SHP77 (cell line): ENCODE measurements at regions not wholly inside any gene's neighbourhood (a gene's known extent, or its start where the extent isn't known, plus 50 kb on each side); places are given as distances from the start of the nearest gene placed in this dataset.
A peak's percentile ranks its signal among the peaks of the same experiment; 100 is the strongest.
"Not testable (repeated sequence)": the region's sequence is repeated elsewhere in the genome, so short reads cannot be mapped to it uniquely, and the experiment has no call there.

Experiments
- DNase-seq, 2 experiments: peaks; one replicate each; lab custom pipeline; 2025; lab: John Stamatoyannopoulos, UW

DNA sequence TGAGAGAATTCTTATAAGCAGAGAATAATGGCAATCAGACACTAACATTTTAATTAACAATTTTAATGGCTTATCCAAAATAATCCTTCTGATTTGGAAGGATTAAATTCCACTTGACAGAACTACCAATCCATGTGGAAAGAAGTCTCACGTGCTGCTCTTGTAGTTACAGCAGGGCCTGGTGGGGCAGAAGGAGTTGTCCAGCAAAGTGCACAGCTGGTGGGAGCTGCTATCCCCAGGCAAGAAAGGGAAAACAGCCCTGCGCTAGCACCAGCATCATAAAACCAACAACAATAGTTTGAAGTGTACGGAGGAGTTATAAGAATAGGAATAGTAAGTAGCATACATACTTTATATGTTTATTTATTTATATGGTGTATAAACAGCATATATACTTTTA lies 127.4 kb upstream of the TRIM2 start:
- DNase-seq: no peak

DNA sequence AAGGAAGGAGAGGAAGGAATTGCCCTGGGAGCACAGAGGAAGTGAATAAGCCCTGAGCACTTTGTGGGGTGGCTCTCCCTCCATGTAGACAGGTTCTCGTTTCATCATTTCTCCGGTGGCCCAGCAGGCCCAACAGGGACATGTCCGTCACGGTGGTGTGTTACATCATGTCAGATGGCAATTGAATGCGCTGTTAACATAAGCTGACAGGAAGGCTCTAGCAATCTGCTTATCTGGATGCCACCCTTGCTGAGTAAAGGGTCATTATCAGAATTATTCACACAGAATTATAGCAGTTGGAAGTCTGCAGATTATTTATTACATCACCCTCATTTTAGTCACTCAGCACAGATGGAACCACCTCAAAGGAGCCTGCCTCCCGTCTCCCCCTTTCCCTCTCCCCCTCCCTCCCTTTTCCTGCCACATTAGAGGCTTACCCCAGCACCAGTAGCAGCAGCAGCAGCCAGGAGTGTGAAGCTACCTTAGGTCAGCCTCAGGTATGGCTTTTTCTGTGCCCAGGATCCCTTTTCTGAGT lies 124.3 kb upstream of the TRIM2 start:
- DNase-seq: no peak

DNA sequence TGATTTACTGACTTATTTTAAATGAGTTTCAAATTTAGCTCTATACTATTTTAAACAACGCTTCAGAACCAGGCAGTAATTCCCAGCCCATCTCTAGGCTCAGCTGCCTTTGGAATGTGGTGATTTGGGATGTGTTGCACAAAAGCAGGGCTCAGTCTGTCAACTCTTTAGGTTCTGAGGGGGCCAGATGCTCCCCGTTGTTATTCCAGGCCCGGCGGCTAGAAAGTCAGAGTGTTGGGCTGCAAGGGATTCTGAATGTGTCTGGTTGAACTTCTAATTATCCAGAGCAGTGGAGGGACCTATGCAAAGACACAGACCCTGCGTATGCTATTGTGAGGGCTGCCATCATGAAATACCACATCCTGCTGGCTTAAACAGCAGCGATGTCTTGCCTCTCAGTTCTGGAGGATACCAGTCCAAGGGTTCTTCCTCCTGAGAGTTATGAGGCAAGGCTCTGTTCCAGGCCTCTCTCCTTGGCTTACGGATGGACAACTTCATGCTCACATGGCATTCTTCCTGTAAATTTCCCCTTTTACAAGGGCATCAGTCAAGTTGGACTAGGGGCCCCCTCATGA lies 123.2 kb upstream of the TRIM2 start:
- no peak for DNase-seq

DNA sequence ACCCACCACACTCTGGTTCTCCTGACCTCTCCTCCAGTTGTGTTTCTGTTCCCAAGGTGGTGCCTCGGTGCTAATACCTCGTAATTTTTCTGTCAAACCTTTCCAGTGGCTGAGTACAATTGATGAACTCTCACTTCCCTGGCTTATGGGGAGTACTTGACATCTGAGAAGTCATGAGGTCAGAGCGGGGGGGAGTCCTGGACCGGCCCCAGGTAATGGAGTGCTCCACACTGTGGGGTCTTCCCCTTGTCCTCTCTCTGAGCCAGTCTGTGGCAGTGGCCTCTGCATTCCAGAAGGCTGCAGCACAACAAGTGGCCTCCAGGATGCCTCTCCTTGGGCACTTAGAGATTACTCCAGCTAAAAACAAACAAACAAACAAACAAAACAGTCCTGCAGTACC lies 122.5 kb upstream of the TRIM2 start:
- DNase-seq: no peak

DNA sequence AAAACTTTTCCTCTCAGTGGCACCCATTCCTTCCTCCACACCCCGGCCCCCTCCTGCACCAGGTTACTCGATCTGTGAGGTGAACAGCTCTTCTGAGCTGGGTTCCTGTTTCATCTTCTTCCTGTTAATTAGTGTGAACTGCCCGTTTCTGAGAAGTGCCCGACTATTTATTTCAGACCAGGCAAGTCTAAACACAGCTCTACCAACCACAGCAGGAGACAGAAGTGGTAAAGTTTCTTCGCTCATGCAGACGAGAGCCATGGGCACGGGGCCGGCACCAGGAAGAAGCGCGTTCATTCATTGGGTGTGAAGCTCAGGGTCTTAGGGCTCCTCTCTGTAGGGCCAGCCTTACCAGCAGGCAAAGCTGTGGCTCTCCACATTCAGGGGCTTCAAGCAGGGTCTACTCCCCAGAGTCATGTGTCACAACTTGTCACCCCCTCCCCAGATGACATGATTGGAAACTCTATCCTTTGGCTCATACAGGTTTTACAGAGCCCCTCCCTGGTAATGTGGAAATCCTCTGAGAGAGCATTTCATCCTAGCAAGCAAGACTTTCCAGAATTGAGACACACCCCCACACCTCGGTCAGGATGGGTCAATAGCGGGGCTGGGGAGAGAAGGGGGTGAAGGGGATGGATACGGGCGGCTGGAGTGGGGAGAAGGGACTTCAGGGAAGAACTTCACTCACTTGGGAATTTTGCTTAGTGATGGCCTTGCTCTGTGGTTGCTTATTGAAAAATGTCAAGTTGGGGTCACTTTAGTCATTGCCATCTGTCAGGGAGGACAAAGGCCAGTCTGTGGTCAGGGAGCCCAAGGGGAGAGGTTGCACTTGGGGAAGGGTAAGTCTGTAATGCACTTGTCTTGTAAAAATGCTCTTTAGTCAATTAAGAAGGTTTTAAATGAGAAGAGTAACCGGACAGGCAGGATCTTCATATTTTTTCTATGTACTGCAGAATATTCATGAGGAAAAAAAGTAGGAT lies 121.6 kb upstream of the TRIM2 start:
- no peak for DNase-seq

DNA sequence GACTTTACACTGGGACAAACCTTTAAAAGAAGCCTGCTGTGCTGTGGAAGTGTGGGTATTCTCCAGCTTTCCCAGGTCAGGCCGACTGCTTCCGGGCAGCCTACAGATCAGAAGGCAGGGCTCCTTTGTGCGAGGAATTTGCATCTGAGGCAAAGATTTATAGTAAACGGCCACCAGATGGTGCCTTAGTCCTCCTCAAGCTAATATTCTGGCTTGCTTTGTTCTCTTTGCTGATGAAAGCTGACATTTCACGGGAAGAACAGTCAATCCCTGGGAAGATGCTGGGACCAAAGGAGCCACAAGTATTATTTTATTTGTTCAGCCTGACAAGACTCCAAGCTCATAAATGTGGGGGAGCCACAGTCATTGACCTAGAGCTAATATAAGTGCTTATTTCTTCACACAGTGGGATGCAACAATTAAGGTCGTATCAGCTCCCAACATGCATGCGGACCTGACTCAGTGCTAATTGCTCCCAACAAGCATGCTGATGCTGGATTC lies 120.7 kb upstream of the TRIM2 start:
- peak; percentile 51 to 54 for DNase-seq

DNA sequence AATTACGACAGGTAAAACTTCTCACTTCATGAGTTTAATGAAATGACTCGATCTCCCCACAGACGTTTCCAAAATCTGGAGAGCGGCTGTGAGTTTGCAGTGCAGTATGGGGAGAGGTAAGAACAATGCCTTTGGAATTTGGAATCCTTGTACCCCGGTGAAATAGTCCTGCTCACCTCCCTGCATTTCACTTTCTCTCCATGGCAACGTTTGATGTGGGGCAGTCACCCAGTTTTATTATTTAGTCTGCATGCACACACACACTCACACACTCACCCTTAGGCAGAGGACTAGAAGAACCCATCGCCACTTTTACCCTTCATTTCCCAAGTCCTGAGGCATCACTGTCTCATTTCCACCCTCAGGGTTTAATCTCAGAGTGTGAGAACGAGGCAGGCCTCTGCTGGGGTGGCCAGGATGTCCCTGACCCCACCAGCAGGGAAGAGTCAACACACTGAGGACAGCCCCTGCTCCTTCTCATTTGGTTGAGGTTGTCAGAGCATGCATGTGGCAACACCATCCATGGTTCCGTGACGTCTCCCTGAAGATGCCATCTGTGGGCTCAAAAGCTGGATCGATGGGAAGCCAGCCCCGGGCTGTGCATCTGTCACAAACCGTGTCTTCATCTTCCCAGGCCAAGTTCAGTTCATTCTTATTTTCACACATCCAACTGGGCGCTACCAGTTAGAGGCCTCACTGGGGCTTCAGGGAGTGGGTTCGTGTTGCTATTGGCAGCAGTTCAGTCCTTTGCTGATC lies 119.8 kb upstream of the TRIM2 start:
- no peak for DNase-seq

DNA sequence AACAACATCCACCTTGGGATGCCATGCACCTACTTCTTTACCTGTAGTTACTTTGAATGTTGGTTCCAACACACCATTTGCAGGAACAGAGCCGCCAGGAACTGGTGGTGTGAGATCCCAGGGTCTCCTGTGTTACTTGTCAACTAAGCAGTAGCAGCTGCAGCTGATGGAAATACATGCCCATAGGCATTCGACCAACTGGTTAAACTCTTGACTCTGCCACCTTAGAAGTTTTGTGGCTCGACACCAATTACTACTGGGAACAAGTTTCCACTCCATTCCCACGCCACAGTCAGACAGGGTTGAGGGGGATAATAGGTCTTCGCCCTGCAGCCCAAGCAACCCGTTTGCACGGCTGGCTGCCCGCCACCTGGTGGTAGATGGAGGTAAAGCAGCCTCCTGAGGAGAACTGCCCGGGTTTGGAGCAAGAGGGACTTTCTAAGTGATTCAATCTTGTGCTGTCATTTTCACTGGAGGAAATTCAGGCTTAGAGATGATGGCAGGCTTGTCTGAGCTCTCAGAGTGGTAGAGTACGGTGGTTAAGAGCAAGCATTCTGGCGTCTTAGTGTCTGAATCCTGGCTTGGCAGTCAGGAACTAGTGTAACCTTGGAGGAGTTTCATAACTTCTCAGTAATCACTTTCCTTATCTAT lies 119.1 kb upstream of the TRIM2 start:
- no peak for DNase-seq

DNA sequence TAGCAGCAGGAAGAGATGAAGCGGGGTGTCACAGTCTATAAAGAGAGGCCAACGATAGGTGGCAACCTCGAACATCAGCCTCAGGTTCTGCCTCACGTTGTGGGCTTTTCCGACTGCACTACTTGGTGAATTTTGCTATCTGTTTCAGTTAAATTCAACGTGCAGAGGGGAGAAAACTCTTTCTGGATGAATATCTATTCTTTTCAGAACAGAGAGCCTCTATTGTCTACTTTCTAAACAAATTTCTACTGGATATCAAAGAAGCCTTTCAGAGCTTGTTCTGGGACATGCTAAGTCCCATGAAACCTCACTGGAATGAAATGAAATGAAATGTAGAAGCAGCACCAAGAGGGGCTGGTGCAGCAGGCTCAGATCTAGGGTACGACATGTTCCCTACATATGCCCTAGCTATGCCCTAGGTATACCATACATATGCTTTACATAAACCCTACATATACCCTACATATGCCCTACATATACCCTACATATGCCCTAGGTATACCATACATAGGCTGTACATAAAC lies 116.5 kb upstream of the TRIM2 start:
- no peak for DNase-seq

DNA sequence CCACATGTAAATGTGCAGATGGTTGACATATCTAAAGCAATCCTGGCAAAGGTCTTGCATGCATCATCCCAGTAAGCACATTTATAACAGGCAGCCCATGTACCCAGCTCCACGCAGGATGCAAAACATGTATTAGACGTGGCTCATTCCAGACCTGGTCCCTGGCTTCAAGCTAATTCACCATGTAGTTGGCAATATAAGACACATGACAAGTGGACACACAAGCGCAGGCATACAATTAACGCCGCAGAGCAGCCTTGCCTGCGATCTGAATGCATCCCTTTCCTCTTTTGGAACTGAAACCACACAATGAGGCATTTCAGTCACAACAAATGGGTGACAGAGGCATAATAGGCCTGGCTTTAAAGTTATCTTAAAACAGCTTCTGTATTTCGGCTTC lies 114.5 kb upstream of the TRIM2 start:
- no peak for DNase-seq

DNA sequence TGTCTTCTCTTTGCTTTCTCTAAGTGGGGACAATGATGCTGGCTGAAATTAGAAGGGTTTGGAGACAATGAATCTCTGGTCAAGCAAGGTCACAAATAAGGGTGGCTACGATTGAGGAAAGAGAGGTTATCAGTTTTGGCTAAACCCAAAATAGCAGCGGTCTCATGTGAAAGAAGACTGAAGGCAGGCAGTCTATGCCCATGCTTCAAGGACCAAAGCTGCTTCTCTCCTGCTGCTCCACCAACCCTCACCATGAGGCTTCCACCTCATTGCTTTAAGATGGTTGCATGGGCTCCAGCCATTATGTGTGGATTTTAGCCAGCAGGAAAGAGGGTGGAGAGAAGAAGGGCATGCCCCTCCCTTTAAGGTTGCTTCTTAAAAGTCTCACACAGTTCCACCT lies 114.1 kb upstream of the TRIM2 start:
- no peak for DNase-seq

DNA sequence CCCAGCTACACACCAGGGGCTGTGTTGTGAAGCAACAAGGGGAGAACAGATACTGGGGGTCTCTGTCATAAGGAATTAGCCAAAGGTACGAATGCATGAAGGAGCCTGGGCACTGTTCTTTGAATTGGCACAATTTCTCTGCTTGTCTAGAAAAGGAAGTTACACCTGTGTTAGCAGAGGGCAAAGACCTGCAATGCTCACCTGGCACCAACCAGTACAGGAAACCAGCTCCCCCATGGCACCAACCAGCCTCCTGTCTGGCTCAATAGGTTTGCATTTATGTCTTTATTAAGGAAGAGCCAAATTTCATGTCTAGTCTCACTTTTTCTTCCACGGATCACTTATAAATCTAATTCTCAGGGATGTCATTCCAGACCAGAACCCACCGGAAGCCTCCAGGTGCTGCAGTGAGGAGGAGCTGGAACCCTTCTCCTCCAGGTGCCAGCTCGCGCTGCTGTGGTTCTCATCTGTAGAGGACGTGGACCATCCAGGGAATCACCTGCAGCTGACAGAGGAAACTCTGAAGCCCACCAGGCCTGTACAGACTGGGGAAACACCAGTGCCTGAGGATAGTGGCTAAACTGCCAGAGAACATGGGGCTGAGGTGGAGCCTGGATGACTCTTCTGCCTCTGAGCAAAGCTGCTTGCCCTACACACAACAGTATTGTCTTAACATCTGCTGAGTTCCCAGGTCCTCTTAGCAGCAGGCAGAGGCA lies 113.4 kb upstream of the TRIM2 start:
- DNase-seq: no peak

DNA sequence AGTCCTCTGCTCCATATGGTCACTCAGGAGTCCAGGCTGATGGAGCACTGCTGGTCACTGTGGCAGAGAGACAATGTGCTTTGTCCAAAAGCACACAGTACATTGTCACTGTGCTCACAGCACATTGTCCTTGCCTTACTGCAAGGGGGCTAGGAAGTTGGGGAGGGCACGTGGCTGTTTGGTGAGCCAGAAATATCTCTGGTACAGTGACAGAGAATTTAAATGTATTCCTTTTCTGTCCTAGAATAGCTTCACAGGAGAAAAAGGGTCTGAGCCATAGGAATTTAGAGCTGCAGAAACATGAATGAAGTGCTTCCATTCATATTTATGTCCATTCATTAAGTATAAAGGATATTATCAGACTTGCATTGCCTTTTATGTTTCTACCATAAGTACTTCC lies 110.8 kb upstream of the TRIM2 start:
- no peak for DNase-seq

DNA sequence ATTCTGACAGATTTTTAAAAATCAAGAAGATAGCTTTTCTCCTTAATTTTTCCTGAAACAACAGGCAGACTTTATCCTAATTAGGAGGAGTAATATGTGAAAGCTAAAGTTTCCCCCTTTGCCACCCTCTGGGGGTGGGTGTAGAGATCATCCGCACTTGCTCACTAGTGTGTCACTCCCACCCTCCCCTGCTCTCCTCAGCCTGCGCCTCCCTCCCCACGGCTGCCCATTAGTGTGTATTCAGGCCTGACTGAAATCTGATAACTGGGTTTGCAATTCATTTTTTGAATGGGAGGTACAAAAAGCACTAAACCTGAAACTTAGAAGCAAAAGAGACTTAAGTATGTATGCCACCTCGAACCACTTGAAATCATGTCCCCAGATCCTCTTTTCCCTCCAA lies 110.4 kb upstream of the TRIM2 start:
- DNase-seq: no peak

DNA sequence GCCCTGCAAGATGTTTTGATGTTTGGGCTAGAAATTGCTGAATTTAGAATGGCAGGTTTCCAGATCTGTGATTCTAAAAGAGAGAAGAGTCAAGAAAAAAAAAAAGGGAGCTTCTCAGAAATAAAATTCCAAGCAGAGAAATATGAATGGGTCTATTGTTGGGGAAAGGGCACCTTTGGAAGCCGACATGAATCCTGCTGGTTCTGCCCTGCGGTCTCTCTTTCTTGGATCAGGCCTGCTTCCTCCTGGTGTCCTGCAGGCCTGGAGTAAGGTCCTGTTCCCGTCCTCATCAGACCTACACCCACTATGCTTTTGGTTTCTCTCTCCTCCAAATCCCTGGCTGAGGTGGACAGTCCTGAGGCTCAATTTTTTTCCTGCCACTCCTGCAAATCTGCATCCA lies 109.8 kb upstream of the TRIM2 start:
- DNase-seq: no peak

DNA sequence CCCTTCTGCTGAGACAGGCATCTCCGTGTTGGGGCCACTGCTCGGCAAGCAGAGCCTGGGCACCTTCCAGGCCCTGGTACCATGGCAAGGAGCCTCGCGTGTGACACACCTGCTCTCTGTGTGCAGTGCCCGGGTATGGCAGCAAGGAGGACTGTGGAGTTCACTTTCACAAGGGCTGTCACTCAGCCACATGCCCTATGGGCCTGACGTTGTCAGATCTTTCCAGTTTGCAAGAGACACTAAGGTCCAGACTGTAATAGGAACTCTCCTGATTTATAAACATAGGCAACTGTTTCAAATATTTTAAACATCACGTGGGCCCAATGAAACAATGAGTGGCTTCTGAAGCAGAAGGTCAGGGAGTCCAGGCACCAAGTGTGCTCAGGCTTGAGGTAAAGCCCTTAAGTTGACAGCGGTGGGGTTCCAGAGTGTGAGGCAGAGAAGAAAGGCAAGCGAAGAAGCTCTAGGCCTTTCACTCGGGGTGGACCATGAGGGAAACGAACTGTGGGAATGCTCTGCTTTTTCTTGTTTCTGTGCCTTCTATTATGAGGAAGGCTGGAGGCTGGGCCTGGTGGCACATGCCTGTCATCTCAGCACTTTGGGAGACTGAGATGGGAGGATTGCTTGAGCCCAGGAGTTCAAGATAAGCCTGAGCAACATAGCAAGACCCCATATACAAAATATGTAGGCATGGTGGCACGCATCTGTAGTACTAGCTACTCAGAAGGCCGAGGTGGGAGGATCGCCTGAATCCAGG lies 108.6 kb upstream of the TRIM2 start:
- DNase-seq: no peak

DNA sequence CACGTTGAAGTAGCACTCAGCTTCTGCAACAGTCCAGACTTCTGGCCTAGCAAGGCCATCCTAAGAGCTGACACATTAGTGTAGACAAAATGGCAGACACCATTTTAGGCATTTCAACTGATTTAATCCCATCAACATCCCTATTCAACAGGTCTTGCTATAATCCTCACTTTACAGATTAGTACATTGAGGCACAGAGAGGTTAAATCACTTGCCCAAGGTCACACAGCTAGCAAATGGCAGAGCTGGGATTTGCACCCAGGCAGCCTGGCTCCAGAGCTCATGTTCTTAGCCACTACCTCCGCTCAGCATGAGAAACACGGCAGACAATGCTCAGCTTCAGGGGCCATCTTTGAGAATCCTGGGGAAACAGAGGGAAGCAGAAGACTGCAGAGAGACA lies 107.9 kb upstream of the TRIM2 start:
- DNase-seq: no peak

DNA sequence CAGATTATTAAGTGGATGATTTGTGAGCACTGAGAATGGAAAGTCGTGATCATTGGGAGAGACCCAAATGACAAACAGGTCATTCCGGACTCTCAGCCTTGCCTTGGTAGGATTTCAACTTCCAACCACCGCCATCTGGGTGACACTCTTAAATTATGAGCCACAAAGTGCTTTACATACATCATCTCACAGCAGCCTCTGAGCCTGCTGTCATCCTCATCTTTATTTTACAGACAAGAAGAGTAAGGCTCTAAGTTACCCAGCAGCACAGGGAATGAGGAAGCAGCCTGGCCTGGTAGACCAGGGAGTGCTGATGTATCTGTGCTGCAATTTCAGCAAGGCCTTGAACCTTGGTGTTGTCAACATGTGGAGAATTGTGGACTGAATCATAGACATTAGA lies 105.8 kb upstream of the TRIM2 start:
- DNase-seq: no peak

DNA sequence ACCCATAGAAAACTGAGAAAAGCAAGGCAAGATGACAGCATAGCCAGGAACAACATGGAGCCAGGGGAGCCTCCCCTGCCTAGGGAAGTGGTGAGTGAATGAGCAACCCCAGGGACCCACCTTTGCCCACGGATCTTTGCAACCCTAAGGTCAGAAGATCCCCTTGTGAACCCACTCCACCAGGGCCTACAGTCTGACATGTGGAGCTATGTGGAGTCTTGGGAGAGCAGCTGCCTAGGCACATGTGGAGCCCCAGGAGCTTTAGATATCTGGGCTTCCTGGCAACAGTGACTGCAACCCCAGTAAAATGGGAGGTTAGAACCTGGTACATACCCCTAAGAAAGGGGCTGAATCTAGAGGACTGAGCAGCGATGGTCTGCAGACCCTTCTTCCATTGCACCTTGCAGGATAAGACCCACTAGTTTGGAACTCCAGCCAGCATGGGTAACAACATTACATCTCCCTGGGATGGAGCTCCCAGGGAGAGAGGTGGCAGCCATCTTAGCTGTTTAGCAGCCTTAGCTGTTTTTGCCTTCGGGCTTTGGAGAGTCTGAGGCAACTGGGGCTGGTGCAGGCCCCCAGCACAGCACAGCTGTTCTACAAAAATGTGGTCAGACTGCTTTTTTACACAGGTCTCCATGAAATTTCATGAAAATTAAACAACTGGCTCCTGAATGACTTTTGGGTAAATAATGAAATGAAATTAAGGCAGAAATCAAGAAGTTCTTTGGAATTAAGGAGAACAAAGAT lies 104.7 kb upstream of the TRIM2 start:
- DNase-seq: no peak

DNA sequence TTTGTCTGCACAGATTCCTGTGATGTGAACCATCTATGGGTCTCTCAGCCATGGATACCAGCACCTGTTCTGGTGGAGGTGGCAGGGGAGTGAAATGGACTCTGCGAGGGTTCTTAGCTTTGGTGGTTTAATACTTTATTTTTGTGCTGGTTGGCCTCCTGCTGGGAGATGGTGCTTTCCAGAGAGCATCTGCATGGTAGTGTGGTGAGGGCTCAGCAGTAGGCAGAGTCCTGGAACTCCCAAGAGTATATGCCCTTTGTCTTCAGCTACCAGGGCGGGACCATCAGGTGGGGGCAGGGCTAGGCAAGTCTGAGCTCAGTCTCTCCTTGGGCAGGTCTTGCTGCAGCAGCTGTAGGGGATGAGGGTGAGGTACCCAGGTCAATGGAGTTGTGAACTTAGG lies 97.5 kb upstream of the TRIM2 start:
- DNase-seq: not testable (repeated sequence)
